SU-DHL-6 (cell line): ENCODE measurements at regions not wholly inside any gene's neighbourhood (a gene's known extent, or its start where the extent isn't known, plus 50 kb on each side); places are given as distances from the start of the nearest gene placed in this dataset.

Source experiments
- H2AFZ ChIP-seq: fragments of 200-600 bp; sonication (generic); 2 replicates; pipeline ENCODE4 v1.6.1; 2014; ENCODE audit warnings: low read depth, mild to moderate bottlenecking, moderate library complexity, mixed read lengths, antibody characterized with exemption, low read length; ENCODE audit not compliant: severe bottlenecking
- H3F3A ChIP-seq: fragments of 200-600 bp; shearing (Covaris generic); 2 replicates; pipeline ENCODE4 v1.6.0; 2016; ENCODE audit warnings: antibody characterized with exemption, mild to moderate bottlenecking; ENCODE audit not compliant: insufficient read depth
- H3K27ac ChIP-seq: fragments of 200-600 bp; sonication (generic); 2 replicates; pipeline ENCODE4 v1.5.1; 2016; ENCODE audit warnings: low read depth, mild to moderate bottlenecking, low read length, moderate library complexity, mixed read lengths
- H3K27me3 ChIP-seq: fragments of 200-600 bp; sonication (generic), shearing (Covaris generic); 2 replicates; pipeline ENCODE4 v1.6.0; 2014; ENCODE audit warnings: mild to moderate bottlenecking, low read length
- H3K36me3 ChIP-seq: fragments of 200-600 bp; sonication (generic); 2 replicates; pipeline ENCODE4 v1.6.1; 2014; ENCODE audit warnings: mild to moderate bottlenecking, low read length, mixed read lengths
- H3K4me2 ChIP-seq: fragments of 300-600, 200-600 bp; shearing (Covaris generic), sonication (generic); 2 replicates; pipeline ENCODE4 v1.6.0; 2014; ENCODE audit warnings: low read length, low read depth, mild to moderate bottlenecking; ENCODE audit not compliant: poor library complexity, severe bottlenecking
- H3K4me3 ChIP-seq: fragments of 200-600 bp; sonication (generic); 2 replicates; pipeline ENCODE4 v1.5.1; 2014; ENCODE audit warnings: antibody characterized with exemption, low read length, mild to moderate bottlenecking, mixed read lengths; ENCODE audit not compliant: insufficient read depth, poor library complexity, severe bottlenecking
- H3K79me2 ChIP-seq: fragments of 200-600 bp; sonication (generic); 2 replicates; pipeline ENCODE4 v1.6.1; 2014; ENCODE audit warnings: mild to moderate bottlenecking, low read length, moderate library complexity; ENCODE audit not compliant: insufficient read depth
- H3K9ac ChIP-seq: fragments of 200-600 bp; sonication (generic); 2 replicates; pipeline ENCODE4 v1.7.0; 2014; ENCODE audit warnings: mild to moderate bottlenecking, low read length
- H3K9me2 ChIP-seq: fragments of 200-600 bp; sonication (generic); replicated peaks from 2 replicates; pipeline ENCODE4 v1.6.1; 2014; ENCODE audit warnings: low read length; ENCODE audit not compliant: insufficient read depth
- H3K9me3 ChIP-seq: fragments of 200-600 bp; sonication (generic); 2 replicates; pipeline ENCODE4 v1.6.1; 2014; ENCODE audit warnings: low read length, mixed read lengths; ENCODE audit not compliant: insufficient read depth
- H4K20me1 ChIP-seq: fragments of 200-600 bp; sonication (generic); 2 replicates; pipeline ENCODE4 v1.6.1; 2014; ENCODE audit warnings: low read depth, mild to moderate bottlenecking, antibody characterized with exemption, low read length, moderate library complexity, mixed read lengths
- CTCF ChIP-seq: fragments of 200-600 bp; sonication (generic); IDR thresholded peaks from one replicate; pipeline ENCODE4 v1.5.1; 2017; ENCODE audit warnings: antibody characterized with exemption, mild to moderate bottlenecking, low read length, moderate library complexity; ENCODE audit not compliant: insufficient read depth, poor library complexity, severe bottlenecking
- EZH2phosphoT487 ChIP-seq: fragments of 200-600 bp; sonication (generic), shearing (Covaris generic); conservative IDR thresholded peaks from 2 replicates; pipeline ENCODE4 v1.6.1; 2018; ENCODE audit warnings: mild to moderate bottlenecking, antibody characterized with exemption, low read length, moderate library complexity, mixed read lengths

DNA sequence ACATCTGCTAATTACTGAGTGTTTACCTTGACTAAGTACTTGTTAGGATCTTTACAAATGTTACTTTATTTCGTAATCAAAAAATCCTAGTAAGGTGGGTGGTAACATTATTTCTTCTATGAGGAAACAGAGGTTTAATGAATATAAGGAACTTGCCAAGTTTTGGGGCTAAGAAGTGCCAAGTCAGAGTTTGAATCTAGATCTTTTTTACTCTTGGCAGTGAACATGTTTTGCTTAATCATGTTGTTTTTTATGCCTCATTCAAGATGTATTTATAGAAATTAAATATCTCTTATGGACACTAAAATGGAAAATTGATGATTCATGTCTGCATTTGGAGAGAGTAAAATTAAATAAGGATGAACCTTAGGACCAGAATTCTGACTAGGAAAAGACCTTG lies 393.7 kb downstream of the UTRN start:
- Histone ChIP-seq H3K9me2 (no peaks in the 10 kb centered on the region), H3K27me3 (no peaks in the 10 kb centered on the region), H4K20me1 (no peaks in the 10 kb centered on the region), H3K27ac (no peak overlapping the region), H3K79me2 (no peaks in the 10 kb centered on the region), H2AFZ (no peak overlapping the region), H3F3A (no peaks in the 10 kb centered on the region), H3K4me2 (no peak overlapping the region), H3K36me3 (no peaks in the 10 kb centered on the region), H3K9me3 (no peaks in the 10 kb centered on the region), H3K4me3 (no peak overlapping the region), H3K9ac (no peak overlapping the region)
- TF ChIP-seq CTCF (no peak), EZH2phosphoT487 (no peak)

DNA sequence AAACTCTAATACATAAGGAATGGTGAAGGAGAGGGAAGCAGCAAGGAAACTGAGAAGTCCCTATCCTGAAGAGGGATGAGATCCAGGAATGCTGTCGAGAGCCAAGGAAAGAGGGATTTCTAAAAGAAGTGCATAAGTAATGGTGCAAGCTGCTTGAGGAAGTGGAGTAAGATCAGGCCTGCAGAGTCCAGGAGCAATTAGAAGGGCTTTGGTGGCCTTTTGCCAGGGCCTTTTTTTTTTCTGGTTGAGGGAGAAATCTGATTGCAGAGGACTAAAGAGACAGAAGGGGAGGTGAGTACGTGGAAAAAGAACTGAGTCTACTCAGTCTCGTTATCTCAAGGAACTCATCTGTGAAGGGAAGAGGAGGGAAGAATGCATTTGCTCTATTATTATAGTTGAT lies 396.2 kb downstream of the UTRN start:
- H3K27me3 ChIP-seq, result no peaks in the 10 kb centered on the region
- no peak overlapping the region for H3K4me2 ChIP-seq
- no peaks in the 10 kb centered on the region for H3K36me3 ChIP-seq

GRCh38 chr6:144683216-144684070 lies 398.3 kb downstream of the UTRN start:
- no peak overlapping the region for H3K4me3 ChIP-seq
- no peaks in the 10 kb centered on the region for H3K79me2 ChIP-seq
- H3K4me2 ChIP-seq, result no peak overlapping the region
- no peaks in the 10 kb centered on the region for H3K36me3 ChIP-seq
- H3K27ac ChIP-seq, result no peak overlapping the region
- no peaks in the 10 kb centered on the region for H3K27me3 ChIP-seq
- no peaks in the 10 kb centered on the region for H3K9me3 ChIP-seq
- TF ChIP-seq CTCF, result no peak
- TF ChIP-seq EZH2phosphoT487, result no peak
- no peaks in the 10 kb centered on the region for H3F3A ChIP-seq
- no peaks in the 10 kb centered on the region for H4K20me1 ChIP-seq
- no peak overlapping the region for H3K9ac ChIP-seq
- no peak overlapping the region for H2AFZ ChIP-seq
- H3K9me2 ChIP-seq, result no peaks in the 10 kb centered on the region

More for the DNA sequence above, 396.2 kb downstream of the UTRN start:
- Histone ChIP-seq H3K27ac (no peak overlapping the region), H3K4me3 (no peak overlapping the region), H3F3A (no peaks in the 10 kb centered on the region), H3K79me2 (no peaks in the 10 kb centered on the region), H2AFZ (no peak overlapping the region), H4K20me1 (no peaks in the 10 kb centered on the region), H3K9me2 (no peaks in the 10 kb centered on the region), H3K9me3 (no peaks in the 10 kb centered on the region), H3K9ac (no peak overlapping the region)
- TF ChIP-seq CTCF (no peak), EZH2phosphoT487 (no peak)
